Transverse colon (tissue), 4 donors: ENCODE measurements at regions not wholly inside any gene's neighbourhood (a gene's known extent, or its start where the extent isn't known, plus 50 kb on each side); places are given as distances from the start of the nearest gene placed in this dataset.

ENCODE experiments used
- DNase-seq: peaks from one replicate; pipeline ENCODE4 v3.0.0-alpha.2; 2019
- H3K27ac ChIP-seq, 4 donors: fragments of 200-600 bp; sonication (generic); 2 replicates each; pipeline ENCODE4 v1.5.1; 2016 to 2018; ENCODE audit warnings: inconsistent platforms in 4 of 4
- H3K27me3 ChIP-seq: fragments of 200-600 bp; sonication (generic); 2 replicates; pipeline ENCODE4 v1.5.1; 2017; ENCODE audit warnings: inconsistent platforms
- H3K36me3 ChIP-seq, 4 donors: fragments of 200-600 bp; sonication (generic); 2 replicates each; pipeline ENCODE4 v1.5.1; 2017 to 2019; ENCODE audit warnings: inconsistent platforms in 4 of 4
- H3K4me1 ChIP-seq, 4 donors: fragments of 200-600 bp; sonication (generic); 2 replicates each; pipeline ENCODE4 v1.5.1; 2017 to 2020; ENCODE audit warnings: inconsistent platforms in 4 of 4
- H3K4me3 ChIP-seq, 4 donors: fragments of 200-600 bp; sonication (generic); 1 replicate in 1 of 4; 2 replicates in 3 of 4; pipeline versions ENCODE4 v1.5.1 to v1.6.1; 2017 to 2019; ENCODE audit warnings: inconsistent platforms in 4 of 4
- H3K9me3 ChIP-seq, 2 donors: fragments of 200-600 bp; sonication (generic); 2 replicates each; pipeline ENCODE4 v1.5.1; 2017 to 2019; ENCODE audit warnings: inconsistent platforms in 2 of 2
- CTCF ChIP-seq, 5 experiments: fragments of 200-600 bp in 3 of 5; fragments of 450-650 bp in 2 of 5; sonication (generic) in 3 of 5; IDR thresholded peaks; 1 replicate in 2 of 5; 2 replicates in 3 of 5; pipeline ENCODE4 v1.5.1; 2016 to 2017; ENCODE audit warnings: antibody characterized with exemption in 5 of 5, inconsistent platforms in 3 of 5, mild to moderate bottlenecking in 2 of 5, moderate library complexity in 1 of 5
- EP300 ChIP-seq: sonication (generic); formaldehyde crosslinking; IDR thresholded peaks from one replicate; pipeline ENCODE4 v1.6.1; 2017; ENCODE audit warnings: antibody characterized with exemption, low read depth
- POLR2A ChIP-seq: fragments of 450-650 bp; IDR thresholded peaks from one replicate; pipeline ENCODE4 v1.6.1; 2016; ENCODE audit warnings: antibody characterized with exemption, mild to moderate bottlenecking, moderate library complexity
- POLR2AphosphoS5 ChIP-seq, 3 donors: sonication (generic); formaldehyde crosslinking; IDR thresholded peaks; one replicate each; pipeline ENCODE4 v1.6.1; 2016; ENCODE audit warnings: antibody characterized with exemption in 3 of 3
- WGBS, 2 donors: methylation state at CpG; one replicate each; pipeline ENCODE4 v1.1.5; 2018; ENCODE audit warnings: low coverage in 1 of 2; 5-methylcytosine and 5-hydroxymethylcytosine counted together
- in situ Hi-C, 4 donors: fragments of 200-750 bp; cut with MboI; loops; one replicate each; pipeline versions ENCODE4 v1.15.0 to v1.15.1; 2017; ENCODE audit warnings: low sequenced_read_pairs in 3 of 4, low pct_ligation_motif_present in 1 of 4, low pct_unique_long_range_greater_than_20kb in 1 of 4
- intact Hi-C: fragments of 100-400 bp; cut with DNase I; formaldehyde crosslinking; loops from one replicate; pipeline ENCODE4 v1.15.1; 2023; ENCODE audit warnings: low total_unique reads

GRCh38 chr2:180559771-180560170 lies 420.6 kb upstream of the UBE2E3 start:
- Histone ChIP-seq H3K27me3 (no peaks in the 10 kb centered on the region), H3K27ac (no peak overlapping the region), H3K4me1 (peaks cover 0 to 16% (median 2%) of the 10 kb centered on the region in 4 donors), H3K36me3 (no peaks in the 10 kb centered on the region), H3K4me3 (no peak overlapping the region), H3K9me3 (no peaks in the 10 kb centered on the region)
- intact Hi-C loops = no loop called here
- in situ Hi-C loops = no loop called here
- TF ChIP-seq EP300 (no peak), POLR2A (no peak), CTCF (IDR thresholded peaks at IDR 0.05) (no peak), POLR2AphosphoS5 (IDR thresholded peaks at IDR 0.05) (no peak)
- 62 to 70% methylated on average over 5 of the region's 5 CpGs for WGBS, 2 donors
- no peak for DNase-seq

DNA sequence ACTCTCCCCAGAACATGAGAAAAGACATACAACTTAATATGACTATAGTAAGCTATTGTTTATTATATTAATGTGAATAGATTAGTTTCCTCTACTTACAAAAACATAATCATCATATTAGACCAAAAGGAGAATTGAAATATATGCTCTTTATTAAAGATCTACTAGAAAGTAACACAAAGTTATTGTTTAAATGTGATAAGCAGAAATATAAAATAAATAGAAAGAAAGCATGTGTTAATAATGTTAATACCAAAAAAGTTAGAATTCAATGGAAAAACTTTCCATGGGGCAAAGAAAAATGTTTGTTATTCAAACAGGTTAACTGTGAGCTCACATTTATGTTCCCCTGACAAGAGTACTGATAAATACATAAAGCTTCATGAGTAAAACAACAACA lies 421.4 kb upstream of the UBE2E3 start:
- no peaks in the 10 kb centered on the region for H3K27me3 ChIP-seq
- H3K36me3 ChIP-seq = no peaks in the 10 kb centered on the region
- intact Hi-C loops (no loop called here), in situ Hi-C loops (no loop called here)
- no peak for DNase-seq
- H3K4me1 ChIP-seq = peaks cover 0 to 16% (median 2%) of the 10 kb centered on the region in 4 donors
- H3K27ac ChIP-seq = no peak overlapping the region
- no peaks in the 10 kb centered on the region for H3K9me3 ChIP-seq
- TF ChIP-seq EP300 = no peak
- TF ChIP-seq CTCF (IDR thresholded peaks at IDR 0.05) = no peak
- no peak for TF ChIP-seq POLR2AphosphoS5 (IDR thresholded peaks at IDR 0.05)
- TF ChIP-seq POLR2A = no peak
- no peak overlapping the region for H3K4me3 ChIP-seq

DNA sequence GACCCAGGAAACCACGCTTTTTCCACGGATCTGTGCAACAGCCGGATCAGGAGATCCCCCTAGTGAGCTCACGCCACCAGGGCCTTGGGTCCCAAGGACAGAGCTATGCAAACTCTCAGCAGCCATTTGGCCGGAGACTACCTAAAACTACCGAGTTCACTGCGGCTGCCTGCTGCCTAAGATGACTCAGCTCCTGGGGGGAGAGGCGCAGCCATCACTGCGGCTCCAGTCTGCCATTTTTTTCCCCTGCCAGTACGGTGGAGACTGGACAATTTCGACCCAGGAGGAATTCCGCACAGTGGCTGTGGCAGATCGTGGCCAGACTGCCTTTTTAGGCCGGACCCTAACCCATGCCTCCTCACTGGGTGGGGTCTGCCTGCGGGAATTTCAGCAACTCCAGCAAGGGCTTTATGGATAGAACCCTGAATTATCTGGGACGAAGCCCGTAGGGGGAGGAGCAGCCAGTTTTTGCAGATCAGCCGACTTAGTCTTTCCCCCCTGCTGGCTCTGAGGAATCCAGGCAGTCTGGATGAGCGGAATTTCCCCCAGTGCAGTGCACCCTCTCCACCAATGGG lies 424.9 kb upstream of the UBE2E3 start:
- no peak overlapping the region for H3K27ac ChIP-seq
- no peaks in the 10 kb centered on the region for H3K36me3 ChIP-seq
- H3K27me3 ChIP-seq = no peaks in the 10 kb centered on the region
- TF ChIP-seq EP300 (no peak), POLR2A (no peak), CTCF (IDR thresholded peaks at IDR 0.05) (no peak), POLR2AphosphoS5 (IDR thresholded peaks at IDR 0.05) (no peak)
- intact Hi-C loops (no loop called here), in situ Hi-C loops (no loop called here)
- WGBS, 2 donors = 96% methylated on average over 17 of the region's 19 CpGs; no CpG with 5 or more reads in 1 of the 2 donors
- no peak for DNase-seq
- H3K4me1 ChIP-seq = peaks cover 0 to 13% (median 0%) of the 10 kb centered on the region in 4 donors
- H3K9me3 ChIP-seq = no peaks in the 10 kb centered on the region
- no peak overlapping the region for H3K4me3 ChIP-seq

GRCh38 chr2:180554330-180554729 lies 426.1 kb upstream of the UBE2E3 start:
- intact Hi-C loops = no loop called here
- H3K4me1 ChIP-seq = peaks cover 0 to 8% (median 0%) of the 10 kb centered on the region in 4 donors
- TF ChIP-seq POLR2AphosphoS5 (IDR thresholded peaks at IDR 0.05) = no peak
- TF ChIP-seq CTCF (IDR thresholded peaks at IDR 0.05) = no peak
- TF ChIP-seq EP300 = no peak
- no peak for TF ChIP-seq POLR2A
- no peaks in the 10 kb centered on the region for H3K9me3 ChIP-seq
- no peaks in the 10 kb centered on the region for H3K27me3 ChIP-seq
- no peak for DNase-seq
- in situ Hi-C loops = no loop called here
- no peak overlapping the region for H3K27ac ChIP-seq
- no peaks in the 10 kb centered on the region for H3K36me3 ChIP-seq
- no peak overlapping the region for H3K4me3 ChIP-seq
